ENCODE measurements at regions not wholly inside any gene's neighbourhood (a gene's known extent, or its start where the extent isn't known, plus 50 kb on each side); places are given as distances from the start of the nearest gene placed in this dataset.
"Not testable (repeated sequence)": the region's sequence is repeated elsewhere in the genome, so short reads cannot be mapped to it uniquely, and the experiment has no call there.

- not testable (repeated sequence) for H3K36me3 ChIP-seq (ENCODE audit: control insufficient read depth, insufficient read depth, low read length); H3K9me3 ChIP-seq (ENCODE audit: control insufficient read depth, insufficient read depth, low read depth, low read length); H2AFZ ChIP-seq (ENCODE audit: low read length); H3K79me2 ChIP-seq (ENCODE audit: control insufficient read depth, insufficient read depth, low read length); H3K4me1 ChIP-seq (ENCODE audit: control insufficient read depth, extremely low read depth, insufficient read depth, low read length); H3K4me2 ChIP-seq (ENCODE audit: extremely low read depth, insufficient read depth, low read length); H3K4me3 ChIP-seq (replicated peaks in 1 of 4; ENCODE audit: control extremely low read depth in 1 of 4, insufficient read depth in 1 of 4, low read depth in 3 of 4, low read length in 4 of 4); H4K20me1 ChIP-seq (ENCODE audit: control insufficient read depth, extremely low read depth, insufficient read depth, low read length); H3K27me3 ChIP-seq (ENCODE audit: control insufficient read depth, insufficient read depth, low read length); H3K9ac ChIP-seq (ENCODE audit: insufficient read depth, low read length); DNase-seq (ENCODE audit: low read depth in 2 of 2); H3K27ac ChIP-seq (ENCODE audit: insufficient read depth, low read length)
Observed at GRCh38 chr21:5139528-5139927, 5381.9 kb upstream of the TPTE start.

- not testable (repeated sequence) for H3K9me3 ChIP-seq (ENCODE audit: control insufficient read depth, insufficient read depth, low read depth, low read length); DNase-seq (ENCODE audit: low read depth in 2 of 2)
Observed at GRCh38 chr21:5143011-5143410, 5378.4 kb upstream of the TPTE start.

GRCh38 chr21:5144731-5145130 is 5376.7 kb upstream of the TPTE start:
- DNase-seq (ENCODE audit: low read depth in 2 of 2); H3K79me2 ChIP-seq (ENCODE audit: control insufficient read depth, insufficient read depth, low read length); H3K27ac ChIP-seq (ENCODE audit: insufficient read depth, low read length); H3K27me3 ChIP-seq (ENCODE audit: control insufficient read depth, insufficient read depth, low read length); H2AFZ ChIP-seq (ENCODE audit: low read length); H3K4me1 ChIP-seq (ENCODE audit: control insufficient read depth, extremely low read depth, insufficient read depth, low read length); H3K4me3 ChIP-seq (replicated peaks in 1 of 4; ENCODE audit: control extremely low read depth in 1 of 4, insufficient read depth in 1 of 4, low read depth in 3 of 4, low read length in 4 of 4); H3K4me2 ChIP-seq (ENCODE audit: extremely low read depth, insufficient read depth, low read length); H3K36me3 ChIP-seq (ENCODE audit: control insufficient read depth, insufficient read depth, low read length); H3K9me3 ChIP-seq (ENCODE audit: control insufficient read depth, insufficient read depth, low read depth, low read length); H4K20me1 ChIP-seq (ENCODE audit: control insufficient read depth, extremely low read depth, insufficient read depth, low read length); H3K9ac ChIP-seq (ENCODE audit: insufficient read depth, low read length): not testable (repeated sequence)

More at GRCh38 chr21:5143011-5143410, 5378.4 kb upstream of the TPTE start:
- not testable (repeated sequence) for H3K4me3 ChIP-seq (replicated peaks in 1 of 4; ENCODE audit: control extremely low read depth in 1 of 4, insufficient read depth in 1 of 4, low read depth in 3 of 4, low read length in 4 of 4); H3K9ac ChIP-seq (ENCODE audit: insufficient read depth, low read length); H2AFZ ChIP-seq (ENCODE audit: low read length); H4K20me1 ChIP-seq (ENCODE audit: control insufficient read depth, extremely low read depth, insufficient read depth, low read length); H3K4me1 ChIP-seq (ENCODE audit: control insufficient read depth, extremely low read depth, insufficient read depth, low read length); H3K36me3 ChIP-seq (ENCODE audit: control insufficient read depth, insufficient read depth, low read length); H3K4me2 ChIP-seq (ENCODE audit: extremely low read depth, insufficient read depth, low read length); H3K27ac ChIP-seq (ENCODE audit: insufficient read depth, low read length); H3K27me3 ChIP-seq (ENCODE audit: control insufficient read depth, insufficient read depth, low read length); H3K79me2 ChIP-seq (ENCODE audit: control insufficient read depth, insufficient read depth, low read length)

- H3K4me2 ChIP-seq (ENCODE audit: extremely low read depth, insufficient read depth, low read length); H3K9me3 ChIP-seq (ENCODE audit: control insufficient read depth, insufficient read depth, low read depth, low read length); DNase-seq (ENCODE audit: low read depth in 2 of 2); H3K27me3 ChIP-seq (ENCODE audit: control insufficient read depth, insufficient read depth, low read length); H3K9ac ChIP-seq (ENCODE audit: insufficient read depth, low read length); H3K27ac ChIP-seq (ENCODE audit: insufficient read depth, low read length); H3K4me1 ChIP-seq (ENCODE audit: control insufficient read depth, extremely low read depth, insufficient read depth, low read length); H2AFZ ChIP-seq (ENCODE audit: low read length); H4K20me1 ChIP-seq (ENCODE audit: control insufficient read depth, extremely low read depth, insufficient read depth, low read length); H3K4me3 ChIP-seq (replicated peaks in 1 of 4; ENCODE audit: control extremely low read depth in 1 of 4, insufficient read depth in 1 of 4, low read depth in 3 of 4, low read length in 4 of 4); H3K79me2 ChIP-seq (ENCODE audit: control insufficient read depth, insufficient read depth, low read length); H3K36me3 ChIP-seq (ENCODE audit: control insufficient read depth, insufficient read depth, low read length): not testable (repeated sequence)
Observed at GRCh38 chr21:5147685-5148084, 5373.7 kb upstream of the TPTE start.

DNA sequence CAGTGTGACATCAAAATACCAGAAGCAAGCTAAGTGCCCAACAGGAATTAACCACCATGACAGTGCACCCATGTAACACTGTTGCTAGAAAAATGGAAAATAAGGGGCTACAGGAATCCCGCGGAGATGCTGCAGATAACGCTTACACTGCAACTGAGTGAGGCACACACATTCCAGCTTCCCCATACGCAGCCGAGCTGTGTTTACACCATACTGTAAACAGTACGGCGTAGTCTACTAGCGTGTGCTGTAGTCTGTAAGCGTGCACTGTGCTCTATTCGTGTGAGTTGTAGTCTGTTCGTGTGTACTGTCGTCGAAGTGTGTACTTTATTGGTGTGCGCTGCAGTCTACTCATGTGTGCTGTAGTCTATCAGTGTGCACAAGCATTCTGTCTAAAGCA is 5372.2 kb upstream of the TPTE start:
- H3K4me1 ChIP-seq (ENCODE audit: control insufficient read depth, extremely low read depth, insufficient read depth, low read length); H3K9me3 ChIP-seq (ENCODE audit: control insufficient read depth, insufficient read depth, low read depth, low read length); H3K9ac ChIP-seq (ENCODE audit: insufficient read depth, low read length); H3K79me2 ChIP-seq (ENCODE audit: control insufficient read depth, insufficient read depth, low read length); DNase-seq (ENCODE audit: low read depth in 2 of 2); H2AFZ ChIP-seq (ENCODE audit: low read length); H3K36me3 ChIP-seq (ENCODE audit: control insufficient read depth, insufficient read depth, low read length); H4K20me1 ChIP-seq (ENCODE audit: control insufficient read depth, extremely low read depth, insufficient read depth, low read length); H3K27ac ChIP-seq (ENCODE audit: insufficient read depth, low read length); H3K4me2 ChIP-seq (ENCODE audit: extremely low read depth, insufficient read depth, low read length); H3K27me3 ChIP-seq (ENCODE audit: control insufficient read depth, insufficient read depth, low read length); H3K4me3 ChIP-seq (replicated peaks in 1 of 4; ENCODE audit: control extremely low read depth in 1 of 4, insufficient read depth in 1 of 4, low read depth in 3 of 4, low read length in 4 of 4): not testable (repeated sequence)

- H4K20me1 ChIP-seq (ENCODE audit: control insufficient read depth, extremely low read depth, insufficient read depth, low read length), result not testable (repeated sequence)
- H3K4me3 ChIP-seq (replicated peaks in 1 of 4; ENCODE audit: control extremely low read depth in 1 of 4, insufficient read depth in 1 of 4, low read depth in 3 of 4, low read length in 4 of 4), result peak overlapping the region in 1 of 4 experiments; percentile 34
Observed at GRCh38 chr21:5153842-5154640, 5367.3 kb upstream of the TPTE start.

GRCh38 chr21:5154641-5154982 is 5366.8 kb upstream of the TPTE start:
- DNase-seq (ENCODE audit: low read depth in 2 of 2), result peak; percentile 61 to 74
- H4K20me1 ChIP-seq (ENCODE audit: control insufficient read depth, extremely low read depth, insufficient read depth, low read length); H3K4me3 ChIP-seq (replicated peaks in 1 of 4; ENCODE audit: control extremely low read depth in 1 of 4, insufficient read depth in 1 of 4, low read depth in 3 of 4, low read length in 4 of 4); H3K79me2 ChIP-seq (ENCODE audit: control insufficient read depth, insufficient read depth, low read length); H3K4me2 ChIP-seq (ENCODE audit: extremely low read depth, insufficient read depth, low read length); H3K27ac ChIP-seq (ENCODE audit: insufficient read depth, low read length); H3K9ac ChIP-seq (ENCODE audit: insufficient read depth, low read length); H3K9me3 ChIP-seq (ENCODE audit: control insufficient read depth, insufficient read depth, low read depth, low read length); H2AFZ ChIP-seq (ENCODE audit: low read length); H3K27me3 ChIP-seq (ENCODE audit: control insufficient read depth, insufficient read depth, low read length); H3K36me3 ChIP-seq (ENCODE audit: control insufficient read depth, insufficient read depth, low read length); H3K4me1 ChIP-seq (ENCODE audit: control insufficient read depth, extremely low read depth, insufficient read depth, low read length): not testable (repeated sequence)

More at GRCh38 chr21:5153842-5154640, 5367.3 kb upstream of the TPTE start:
- H3K36me3 ChIP-seq (ENCODE audit: control insufficient read depth, insufficient read depth, low read length); DNase-seq (ENCODE audit: low read depth in 2 of 2); H3K4me1 ChIP-seq (ENCODE audit: control insufficient read depth, extremely low read depth, insufficient read depth, low read length); H3K27ac ChIP-seq (ENCODE audit: insufficient read depth, low read length); H3K79me2 ChIP-seq (ENCODE audit: control insufficient read depth, insufficient read depth, low read length); H3K27me3 ChIP-seq (ENCODE audit: control insufficient read depth, insufficient read depth, low read length); H3K4me2 ChIP-seq (ENCODE audit: extremely low read depth, insufficient read depth, low read length); H2AFZ ChIP-seq (ENCODE audit: low read length); H3K9ac ChIP-seq (ENCODE audit: insufficient read depth, low read length); H3K9me3 ChIP-seq (ENCODE audit: control insufficient read depth, insufficient read depth, low read depth, low read length): not testable (repeated sequence)
